ENCODE measurements at regions not wholly inside any gene's neighbourhood (a gene's known extent, or its start where the extent isn't known, plus 50 kb on each side); places are given as distances from the start of the nearest gene placed in this dataset.

DNA sequence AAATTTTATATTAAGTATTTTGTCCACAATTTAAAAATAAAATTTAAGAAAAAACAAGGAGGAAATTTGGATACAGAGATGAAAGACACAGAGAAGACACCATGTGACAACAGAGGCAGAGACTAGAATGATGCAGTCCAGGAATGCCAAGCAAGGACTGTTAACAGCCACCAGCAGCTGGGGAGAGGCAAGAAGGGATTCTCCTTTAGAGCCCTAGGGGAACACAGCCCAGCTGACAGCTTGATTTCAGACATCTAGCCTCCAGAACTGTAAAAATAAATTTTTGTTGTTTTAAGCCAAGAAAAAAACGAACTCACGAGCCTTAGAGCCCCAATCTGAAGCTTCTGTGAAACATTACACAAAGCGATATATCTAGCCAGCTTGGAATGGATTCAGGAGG, 198.5 kb downstream of the ZNF648 start:
- intact Hi-C loops (cut with micrococcal nuclease), result no loop called here

- intact Hi-C loops (cut with micrococcal nuclease), result no loop called here
Measured at GRCh38 chr1:181858135-181858534, 203.4 kb downstream of the ZNF648 start.
